ENCODE measurements at regions not wholly inside any gene's neighbourhood (a gene's known extent, or its start where the extent isn't known, plus 50 kb on each side); places are given as distances from the start of the nearest gene placed in this dataset.

- TF ChIP-seq EZH2phosphoT487 (IDR thresholded peaks at IDR 0.05; ENCODE audit: insufficient read depth, low read depth), result no peak
- no peak for TF ChIP-seq EZH2 (IDR thresholded peaks at IDR 0.05; ENCODE audit: insufficient read depth, poor library complexity, severe bottlenecking)
Measured at GRCh38 chr13:30523211-30523610, 57.5 kb upstream of the HMGB1 start.

Data from GM23248 (cell line).